ENCODE measurements at regions not wholly inside any gene's neighbourhood (a gene's known extent, or its start where the extent isn't known, plus 50 kb on each side); places are given as distances from the start of the nearest gene placed in this dataset.

DNA sequence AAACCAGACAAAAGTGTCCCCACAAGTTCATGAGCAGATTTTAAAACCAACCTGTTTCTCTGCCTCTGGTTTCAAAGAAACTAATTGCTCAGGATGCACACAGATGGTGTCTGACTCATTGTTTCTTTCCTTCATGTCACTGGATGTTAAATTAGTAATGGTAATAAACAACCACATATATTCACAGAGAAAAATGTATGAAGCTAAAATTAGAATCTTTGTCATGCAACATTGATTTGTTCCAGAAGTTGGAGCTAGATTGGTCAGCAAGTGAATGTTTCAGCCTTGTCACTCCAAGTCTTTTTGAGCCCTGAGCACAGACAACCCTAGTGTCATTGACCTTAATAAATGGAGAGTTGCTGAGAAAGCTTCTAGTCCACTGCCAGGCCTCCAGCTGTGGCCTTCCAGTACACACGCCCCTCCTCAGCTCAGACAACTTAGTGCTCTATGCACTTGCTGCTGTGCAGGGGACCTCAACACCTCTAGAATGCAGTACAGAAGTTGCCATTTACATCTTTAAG, 175.9 kb downstream of the CCDC71L start:
- Histone ChIP-seq H3K27me3 (no peaks in the 10 kb centered on the region), H3K9me3 (no peaks in the 10 kb centered on the region), H3K27ac (peak overlapping the region in 1 of 2 donors; percentile 84), H3K4me1 (peaks cover 28% of the 10 kb centered on the region), H3K36me3 (ENCODE audit: low read depth, missing control alignments) (no peaks in the 10 kb centered on the region), H3K4me3 (no peak overlapping the region)
- intact Hi-C loops (cut with DNase I; ENCODE audit: low total_unique reads): no loop called here
- no peak for TF ChIP-seq POLR2A (IDR thresholded peaks at IDR 0.05)
- TF ChIP-seq, protein P1, sequence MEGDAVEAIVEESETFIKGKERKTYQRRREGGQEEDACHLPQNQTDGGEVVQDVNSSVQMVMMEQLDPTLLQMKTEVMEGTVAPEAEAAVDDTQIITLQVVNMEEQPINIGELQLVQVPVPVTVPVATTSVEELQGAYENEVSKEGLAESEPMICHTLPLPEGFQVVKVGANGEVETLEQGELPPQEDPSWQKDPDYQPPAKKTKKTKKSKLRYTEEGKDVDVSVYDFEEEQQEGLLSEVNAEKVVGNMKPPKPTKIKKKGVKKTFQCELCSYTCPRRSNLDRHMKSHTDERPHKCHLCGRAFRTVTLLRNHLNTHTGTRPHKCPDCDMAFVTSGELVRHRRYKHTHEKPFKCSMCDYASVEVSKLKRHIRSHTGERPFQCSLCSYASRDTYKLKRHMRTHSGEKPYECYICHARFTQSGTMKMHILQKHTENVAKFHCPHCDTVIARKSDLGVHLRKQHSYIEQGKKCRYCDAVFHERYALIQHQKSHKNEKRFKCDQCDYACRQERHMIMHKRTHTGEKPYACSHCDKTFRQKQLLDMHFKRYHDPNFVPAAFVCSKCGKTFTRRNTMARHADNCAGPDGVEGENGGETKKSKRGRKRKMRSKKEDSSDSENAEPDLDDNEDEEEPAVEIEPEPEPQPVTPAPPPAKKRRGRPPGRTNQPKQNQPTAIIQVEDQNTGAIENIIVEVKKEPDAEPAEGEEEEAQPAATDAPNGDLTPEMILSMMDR (IDR thresholded peaks at IDR 0.05): no peak
- 57 to 67% methylated on average over 1 of the region's 1 CpG for whole genome bisulfite sequencing, 2 donors
- no peak for DNase-seq

DNA sequence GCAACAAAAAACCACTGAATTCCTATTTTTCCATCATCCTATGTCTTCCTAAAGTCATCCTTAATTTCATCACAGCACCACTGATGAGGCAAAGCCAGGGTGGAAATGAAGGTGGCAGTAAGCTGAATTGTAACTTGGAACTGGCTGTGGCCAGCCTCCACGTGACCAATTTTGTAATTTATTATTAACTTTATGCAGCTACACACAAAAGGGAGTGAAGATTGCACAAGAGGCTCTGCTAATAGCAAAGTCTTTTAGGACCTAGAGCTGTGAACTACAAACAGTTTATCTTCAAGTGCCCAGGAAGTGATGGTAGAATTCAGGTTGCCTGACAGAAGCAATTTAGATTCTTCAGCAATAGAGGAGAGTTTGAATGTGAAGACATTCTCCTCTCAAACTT, 176.4 kb downstream of the CCDC71L start:
- Histone ChIP-seq H3K36me3 (ENCODE audit: low read depth, missing control alignments) (no peaks in the 10 kb centered on the region), H3K4me3 (no peak overlapping the region), H3K27me3 (no peaks in the 10 kb centered on the region), H3K4me1 (peaks cover 28% of the 10 kb centered on the region), H3K27ac (peak overlapping the region in 1 of 2 donors; percentile 84), H3K9me3 (no peaks in the 10 kb centered on the region)
- intact Hi-C loops (cut with DNase I; ENCODE audit: low total_unique reads): no loop called here
- no peak for TF ChIP-seq POLR2A (IDR thresholded peaks at IDR 0.05)
- TF ChIP-seq, protein P1 (IDR thresholded peaks at IDR 0.05): no peak
- 28 to 52% methylated on average over 1 of the region's 1 CpG for WGBS, 2 donors
- no peak for DNase-seq

DNA sequence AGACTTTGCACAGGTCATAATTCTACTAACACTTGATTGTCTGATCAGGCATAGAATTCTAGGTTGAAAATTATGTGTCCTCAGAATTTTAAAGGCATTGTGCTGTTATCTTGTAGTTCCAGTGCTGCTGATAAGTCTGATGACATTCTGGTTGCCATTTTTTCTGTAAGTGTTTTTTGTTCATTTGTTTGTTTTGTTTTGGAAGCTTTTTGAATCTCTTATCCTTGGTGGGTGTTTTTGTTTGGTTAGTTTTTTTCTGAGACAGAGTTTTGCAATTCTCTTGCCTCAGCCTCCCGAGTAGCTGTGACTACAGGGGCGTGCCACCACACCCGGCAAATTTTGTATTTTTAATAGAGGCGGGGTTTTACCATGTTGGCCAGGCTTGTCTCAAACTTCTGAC, 178.9 kb downstream of the CCDC71L start:
- no peak for TF ChIP-seq POLR2A (IDR thresholded peaks at IDR 0.05)
- TF ChIP-seq, protein P1 (IDR thresholded peaks at IDR 0.05): no peak
- intact Hi-C loops (cut with DNase I; ENCODE audit: low total_unique reads): no loop called here
- WGBS, 2 donors: 98 to 100% methylated on average over 4 of the region's 4 CpGs
- H3K27me3 ChIP-seq: no peaks in the 10 kb centered on the region
- H3K36me3 ChIP-seq (ENCODE audit: low read depth, missing control alignments): no peaks in the 10 kb centered on the region
- H3K9me3 ChIP-seq: no peaks in the 10 kb centered on the region
- peaks cover 28% of the 10 kb centered on the region for H3K4me1 ChIP-seq
- no peak for DNase-seq
- H3K4me3 ChIP-seq: no peak overlapping the region
- no peak overlapping the region for H3K27ac ChIP-seq

- 28 to 46% methylated on average over 3 of the region's 3 CpGs for WGBS, 2 donors
- no peak for DNase-seq
- Histone ChIP-seq H3K27ac (no peak overlapping the region), H3K9me3 (no peaks in the 10 kb centered on the region), H3K4me1 (peaks cover 17% of the 10 kb centered on the region), H3K36me3 (ENCODE audit: low read depth, missing control alignments) (no peaks in the 10 kb centered on the region), H3K27me3 (no peaks in the 10 kb centered on the region), H3K4me3 (no peak overlapping the region)
- intact Hi-C loops (cut with DNase I; ENCODE audit: low total_unique reads): no loop called here
- TF ChIP-seq, protein P1 (IDR thresholded peaks at IDR 0.05): no peak
- no peak for TF ChIP-seq POLR2A (IDR thresholded peaks at IDR 0.05)
These were observed 180.3 kb downstream of the CCDC71L start for GRCh38 chr7:106480616-106481031.

DNA sequence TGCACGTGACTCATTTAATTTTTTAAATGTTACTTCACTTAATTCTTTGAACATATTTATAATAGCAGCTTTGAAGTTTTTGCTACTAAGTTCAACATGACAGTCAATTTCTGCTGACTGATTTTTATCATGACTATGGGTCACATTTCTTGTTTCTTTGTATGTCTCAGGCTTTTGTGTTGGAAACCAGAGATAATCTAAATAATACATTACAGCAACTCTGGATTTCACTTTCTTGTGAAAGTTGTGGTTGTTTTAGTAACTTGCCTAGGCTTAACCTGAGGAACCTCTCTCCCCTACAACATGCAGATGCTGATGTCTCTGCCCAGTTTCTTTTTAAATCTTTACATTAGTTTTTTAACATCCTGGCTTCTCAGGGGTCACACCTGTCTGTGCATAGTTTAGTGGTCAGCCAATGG, 180.8 kb downstream of the CCDC71L start:
- Histone ChIP-seq H3K4me3 (no peak overlapping the region), H3K27me3 (no peaks in the 10 kb centered on the region), H3K9me3 (no peaks in the 10 kb centered on the region), H3K27ac (no peak overlapping the region), H3K4me1 (peaks cover 12% of the 10 kb centered on the region), H3K36me3 (ENCODE audit: low read depth, missing control alignments) (no peaks in the 10 kb centered on the region)
- intact Hi-C loops (cut with DNase I; ENCODE audit: low total_unique reads): no loop called here
- no peak for DNase-seq
- 84 to 86% methylated on average over 1 of the region's 1 CpG for WGBS, 2 donors
- no peak for TF ChIP-seq POLR2A (IDR thresholded peaks at IDR 0.05)
- TF ChIP-seq, protein P1 (IDR thresholded peaks at IDR 0.05): no peak
